Transverse colon (tissue), 4 donors: ENCODE measurements at regions not wholly inside any gene's neighbourhood (a gene's known extent, or its start where the extent isn't known, plus 50 kb on each side); places are given as distances from the start of the nearest gene placed in this dataset.

Source experiments
- DNase-seq: peaks from one replicate; pipeline ENCODE4 v3.0.0-alpha.2; 2019
- H3K27ac ChIP-seq, 4 donors: fragments of 200-600 bp; sonication (generic); 2 replicates each; pipeline ENCODE4 v1.5.1; 2016 to 2018; ENCODE audit warnings: inconsistent platforms in 4 of 4
- H3K27me3 ChIP-seq: fragments of 200-600 bp; sonication (generic); 2 replicates; pipeline ENCODE4 v1.5.1; 2017; ENCODE audit warnings: inconsistent platforms
- H3K36me3 ChIP-seq, 4 donors: fragments of 200-600 bp; sonication (generic); 2 replicates each; pipeline ENCODE4 v1.5.1; 2017 to 2019; ENCODE audit warnings: inconsistent platforms in 4 of 4
- H3K4me1 ChIP-seq, 4 donors: fragments of 200-600 bp; sonication (generic); 2 replicates each; pipeline ENCODE4 v1.5.1; 2017 to 2020; ENCODE audit warnings: inconsistent platforms in 4 of 4
- H3K4me3 ChIP-seq, 4 donors: fragments of 200-600 bp; sonication (generic); 1 replicate in 1 of 4; 2 replicates in 3 of 4; pipeline versions ENCODE4 v1.5.1 to v1.6.1; 2017 to 2019; ENCODE audit warnings: inconsistent platforms in 4 of 4
- H3K9me3 ChIP-seq, 2 donors: fragments of 200-600 bp; sonication (generic); 2 replicates each; pipeline ENCODE4 v1.5.1; 2017 to 2019; ENCODE audit warnings: inconsistent platforms in 2 of 2
- EP300 ChIP-seq: sonication (generic); formaldehyde crosslinking; IDR thresholded peaks from one replicate; pipeline ENCODE4 v1.6.1; 2017; ENCODE audit warnings: antibody characterized with exemption, low read depth
- POLR2A ChIP-seq: fragments of 450-650 bp; IDR thresholded peaks from one replicate; pipeline ENCODE4 v1.6.1; 2016; ENCODE audit warnings: antibody characterized with exemption, mild to moderate bottlenecking, moderate library complexity
- POLR2AphosphoS5 ChIP-seq, 3 donors: sonication (generic); formaldehyde crosslinking; IDR thresholded peaks; one replicate each; pipeline ENCODE4 v1.6.1; 2016; ENCODE audit warnings: antibody characterized with exemption in 3 of 3
- WGBS, 2 donors: methylation state at CpG; one replicate each; pipeline ENCODE4 v1.1.5; 2018; ENCODE audit warnings: low coverage in 1 of 2; 5-methylcytosine and 5-hydroxymethylcytosine counted together
- in situ Hi-C, 4 donors: fragments of 200-750 bp; cut with MboI; loops; one replicate each; pipeline versions ENCODE4 v1.15.0 to v1.15.1; 2017; ENCODE audit warnings: low sequenced_read_pairs in 3 of 4, low pct_ligation_motif_present in 1 of 4, low pct_unique_long_range_greater_than_20kb in 1 of 4
- intact Hi-C: fragments of 100-400 bp; cut with DNase I; formaldehyde crosslinking; loops from one replicate; pipeline ENCODE4 v1.15.1; 2023; ENCODE audit warnings: low total_unique reads
- TF ChIP-seq, protein P1 (sequence below), 5 experiments: fragments of 200-600 bp in 3 of 5; fragments of 450-650 bp in 2 of 5; sonication (generic) in 3 of 5; IDR thresholded peaks; 1 replicate in 2 of 5; 2 replicates in 3 of 5; pipeline ENCODE4 v1.5.1; 2016 to 2017; ENCODE audit warnings: antibody characterized with exemption in 5 of 5, inconsistent platforms in 3 of 5, mild to moderate bottlenecking in 2 of 5, moderate library complexity in 1 of 5

DNA sequence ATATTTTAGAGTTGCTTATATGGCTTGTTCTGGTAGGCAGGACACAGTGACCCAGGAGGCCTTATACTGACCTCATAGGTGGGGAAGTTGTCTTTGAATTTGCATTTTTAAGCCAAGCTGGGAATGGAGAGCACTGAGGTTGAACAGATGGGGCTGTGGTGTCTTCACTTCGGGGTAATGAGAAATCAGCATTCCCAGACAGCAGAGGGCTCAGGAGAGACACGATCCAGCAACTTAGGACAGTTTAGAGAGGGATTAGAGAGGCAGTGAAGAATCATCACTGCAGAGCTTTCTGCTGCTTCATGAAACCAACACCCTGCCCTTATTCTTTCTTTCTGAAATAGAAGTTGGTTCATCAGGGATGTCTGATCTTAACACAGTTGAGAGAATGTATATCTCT, 202.4 kb downstream of the TDRD15 start:
- no peaks in the 10 kb centered on the region for H3K4me1 ChIP-seq
- no peak overlapping the region for H3K4me3 ChIP-seq
- WGBS, 2 donors = 53% methylated on average over 2 of the region's 2 CpGs; no CpG with 5 or more reads in 1 of the 2 donors
- in situ Hi-C loops = loop anchor here in 2 of 4 donors (10.0 kb wide), 1 partner anchor 151 kb away; no protein-coding TSS in a partner anchor
- no peak for DNase-seq
- H3K27ac ChIP-seq = no peak overlapping the region
- no peaks in the 10 kb centered on the region for H3K9me3 ChIP-seq
- TF ChIP-seq EP300 (no peak), POLR2A (no peak), POLR2AphosphoS5 (IDR thresholded peaks at IDR 0.05) (no peak)
- TF ChIP-seq, protein P1, sequence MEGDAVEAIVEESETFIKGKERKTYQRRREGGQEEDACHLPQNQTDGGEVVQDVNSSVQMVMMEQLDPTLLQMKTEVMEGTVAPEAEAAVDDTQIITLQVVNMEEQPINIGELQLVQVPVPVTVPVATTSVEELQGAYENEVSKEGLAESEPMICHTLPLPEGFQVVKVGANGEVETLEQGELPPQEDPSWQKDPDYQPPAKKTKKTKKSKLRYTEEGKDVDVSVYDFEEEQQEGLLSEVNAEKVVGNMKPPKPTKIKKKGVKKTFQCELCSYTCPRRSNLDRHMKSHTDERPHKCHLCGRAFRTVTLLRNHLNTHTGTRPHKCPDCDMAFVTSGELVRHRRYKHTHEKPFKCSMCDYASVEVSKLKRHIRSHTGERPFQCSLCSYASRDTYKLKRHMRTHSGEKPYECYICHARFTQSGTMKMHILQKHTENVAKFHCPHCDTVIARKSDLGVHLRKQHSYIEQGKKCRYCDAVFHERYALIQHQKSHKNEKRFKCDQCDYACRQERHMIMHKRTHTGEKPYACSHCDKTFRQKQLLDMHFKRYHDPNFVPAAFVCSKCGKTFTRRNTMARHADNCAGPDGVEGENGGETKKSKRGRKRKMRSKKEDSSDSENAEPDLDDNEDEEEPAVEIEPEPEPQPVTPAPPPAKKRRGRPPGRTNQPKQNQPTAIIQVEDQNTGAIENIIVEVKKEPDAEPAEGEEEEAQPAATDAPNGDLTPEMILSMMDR (IDR thresholded peaks at IDR 0.05) = no peak
- intact Hi-C loops = no loop called here
- no peaks in the 10 kb centered on the region for H3K36me3 ChIP-seq
- no peaks in the 10 kb centered on the region for H3K27me3 ChIP-seq

DNA sequence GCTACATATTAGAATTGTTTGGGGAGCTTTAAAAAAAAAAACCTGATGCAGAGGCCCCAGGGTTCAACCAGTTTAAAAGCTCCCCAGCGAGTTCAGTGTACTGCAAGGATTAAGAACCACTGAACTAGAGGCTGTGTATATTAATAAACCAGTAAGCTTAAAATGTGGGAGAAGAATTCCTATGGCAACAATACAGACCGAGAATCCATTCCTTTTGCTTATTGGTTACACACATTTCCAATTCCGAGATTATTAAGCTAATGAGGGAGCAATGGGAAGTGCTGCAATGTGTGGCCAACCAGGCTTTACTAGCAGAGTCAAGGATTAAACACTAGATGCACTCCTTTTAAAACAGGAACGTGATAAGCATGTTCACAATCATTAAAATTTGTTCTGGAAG, 204.4 kb downstream of the TDRD15 start:
- H3K27ac ChIP-seq = no peak overlapping the region
- in situ Hi-C loops (loop anchor here in 2 of 4 donors (10.0 kb wide), 1 partner anchor 153 kb away; no protein-coding TSS in a partner anchor), intact Hi-C loops (no loop called here)
- peaks cover 0 to 2% (median 1%) of the 10 kb centered on the region in 4 donors for H3K4me1 ChIP-seq
- H3K27me3 ChIP-seq = no peaks in the 10 kb centered on the region
- 74 to 90% methylated on average over 4 of the region's 4 CpGs for WGBS, 2 donors
- TF ChIP-seq POLR2A (no peak), POLR2AphosphoS5 (IDR thresholded peaks at IDR 0.05) (no peak), EP300 (no peak)
- TF ChIP-seq, protein P1 (IDR thresholded peaks at IDR 0.05) = no peak
- no peak overlapping the region for H3K4me3 ChIP-seq
- no peaks in the 10 kb centered on the region for H3K9me3 ChIP-seq
- DNase-seq = no peak
- H3K36me3 ChIP-seq = no peaks in the 10 kb centered on the region

DNA sequence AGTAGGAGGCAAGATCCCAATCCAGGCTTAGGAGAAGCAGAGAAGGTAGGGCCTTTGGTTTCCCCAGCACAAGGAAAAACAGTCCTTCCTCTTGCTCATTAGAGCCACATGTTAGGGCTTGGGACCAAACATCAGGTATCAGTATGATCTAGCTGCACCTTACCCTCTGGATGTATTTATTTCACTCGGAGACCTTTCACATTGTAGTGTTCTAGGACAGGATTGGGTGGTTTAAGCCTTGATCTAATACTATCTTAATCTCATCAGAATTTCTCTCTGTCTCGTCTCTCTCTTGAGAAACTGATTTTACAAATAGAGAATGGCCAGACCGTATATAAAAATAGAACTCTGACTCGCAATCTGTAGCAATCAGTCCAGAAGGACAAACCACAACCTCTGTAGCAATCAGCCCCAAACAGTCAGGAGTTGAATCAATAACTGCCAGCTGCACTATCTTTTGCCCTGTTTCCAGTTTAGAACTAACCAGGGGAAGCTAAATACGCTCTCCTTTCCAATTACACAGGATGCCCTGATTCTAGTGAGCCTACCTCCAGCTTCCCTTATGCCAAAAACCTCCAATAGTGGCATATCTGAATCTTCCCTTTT, 207.1 kb downstream of the TDRD15 start:
- no peaks in the 10 kb centered on the region for H3K9me3 ChIP-seq
- no peak for DNase-seq
- 69 to 72% methylated on average over 4 to 5 of the region's 5 CpGs for WGBS, 2 donors
- H3K4me3 ChIP-seq = no peak overlapping the region
- peaks cover 3 to 10% (median 7%) of the 10 kb centered on the region in 4 donors for H3K4me1 ChIP-seq
- intact Hi-C loops = no loop called here
- in situ Hi-C loops = no loop called here
- TF ChIP-seq POLR2A (no peak), EP300 (no peak), POLR2AphosphoS5 (IDR thresholded peaks at IDR 0.05) (no peak)
- TF ChIP-seq, protein P1 (IDR thresholded peaks at IDR 0.05) = no peak
- H3K36me3 ChIP-seq = no peaks in the 10 kb centered on the region
- H3K27ac ChIP-seq = no peak overlapping the region
- no peaks in the 10 kb centered on the region for H3K27me3 ChIP-seq

DNA sequence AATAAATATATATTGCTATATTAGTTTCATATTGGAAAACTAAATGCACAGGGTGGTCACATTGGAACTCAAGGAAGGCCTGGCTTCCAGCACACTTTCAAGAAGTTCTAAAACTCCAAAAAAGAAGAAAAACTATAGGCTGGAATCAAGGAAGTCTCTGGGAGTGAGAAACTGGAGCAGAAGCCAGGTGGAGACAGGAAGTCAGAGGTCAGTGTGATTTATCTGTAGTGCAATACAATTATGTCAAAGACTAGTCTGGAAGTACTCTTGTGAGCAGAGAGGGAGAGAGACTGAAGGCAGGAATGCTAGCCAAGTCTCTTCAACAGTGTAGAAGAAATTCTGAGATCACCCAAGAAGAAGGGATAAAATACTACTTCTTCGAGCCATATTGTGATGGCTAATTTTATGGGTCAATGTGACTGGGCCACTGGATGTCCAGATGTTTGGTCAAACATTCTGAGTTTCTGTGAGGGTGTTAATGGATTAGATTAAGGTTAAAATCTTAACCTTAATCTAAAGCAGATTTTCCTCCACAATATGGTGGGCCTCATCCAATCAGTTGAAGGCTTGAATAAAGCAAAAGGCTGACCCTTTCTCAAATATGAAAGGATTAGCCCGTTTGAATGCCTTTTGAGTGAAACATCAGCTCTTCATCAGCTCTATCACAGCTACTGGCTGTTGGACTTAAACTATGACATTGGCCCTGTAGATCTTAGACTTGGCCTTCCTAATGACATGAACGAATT, 208.0 kb downstream of the TDRD15 start:
- TF ChIP-seq, protein P1 (IDR thresholded peaks at IDR 0.05) = no peak
- TF ChIP-seq POLR2AphosphoS5 (IDR thresholded peaks at IDR 0.05) (no peak), EP300 (no peak), POLR2A (no peak)
- Histone ChIP-seq H3K36me3 (no peaks in the 10 kb centered on the region), H3K27ac (no peak overlapping the region), H3K4me1 (peaks cover 3 to 10% (median 7%) of the 10 kb centered on the region in 4 donors), H3K4me3 (no peak overlapping the region), H3K9me3 (no peaks in the 10 kb centered on the region), H3K27me3 (no peaks in the 10 kb centered on the region)
- intact Hi-C loops = no loop called here
- 77 to 81% methylated on average over 3 of the region's 3 CpGs for WGBS, 2 donors
- DNase-seq = no peak
- in situ Hi-C loops = no loop called here
